ENCODE measurements at regions not wholly inside any gene's neighbourhood (a gene's known extent, or its start where the extent isn't known, plus 50 kb on each side); places are given as distances from the start of the nearest gene placed in this dataset.

DNA sequence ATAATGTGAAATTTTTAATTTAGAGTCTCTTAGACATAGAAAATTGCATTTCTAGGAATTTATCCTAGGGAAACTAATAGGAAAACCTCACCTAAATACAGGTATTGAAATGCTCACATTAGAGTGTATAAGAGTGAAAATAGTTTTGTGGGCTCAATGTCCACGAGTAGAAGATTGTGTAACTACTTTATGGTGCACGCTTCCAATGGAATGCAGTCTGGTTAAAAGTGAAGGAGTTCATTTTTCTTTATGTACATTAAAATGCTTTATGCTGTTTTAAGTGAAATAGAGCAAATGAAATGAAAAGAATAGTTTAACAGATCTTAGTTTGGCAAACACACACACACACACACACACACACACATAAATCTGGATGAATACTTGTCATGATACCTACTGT lies 278.2 kb downstream of the USP25 start:
- CTCF ChIA-PET: no interaction called here
- POLR2A ChIA-PET: no interaction called here

DNA sequence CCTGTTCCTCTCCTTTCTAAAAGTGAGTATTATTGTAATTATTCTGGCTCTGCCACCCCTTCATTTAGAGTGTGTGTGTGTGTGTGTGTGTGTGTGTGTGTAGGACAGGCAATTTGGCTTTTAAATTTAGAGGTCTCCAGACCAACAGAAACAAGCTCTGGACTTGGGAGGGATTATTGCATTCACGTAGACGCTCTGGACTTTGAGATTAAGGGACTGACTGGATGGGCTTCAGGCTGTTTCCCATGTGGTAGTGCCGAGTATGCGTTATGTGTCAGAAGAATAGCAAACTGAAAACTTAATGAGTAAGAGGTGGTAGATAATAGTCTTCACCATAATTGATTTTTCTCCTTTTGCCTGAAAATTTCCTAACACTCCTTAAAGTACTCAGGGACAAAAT lies 281.9 kb downstream of the USP25 start:
- POLR2A ChIA-PET: no interaction called here
- CTCF ChIA-PET: interaction anchor here (0.7 to 1.1 kb wide), 3 partner anchors 19 to 1510 kb away, joined by 3 read pairs; no protein-coding TSS in a partner anchor

DNA sequence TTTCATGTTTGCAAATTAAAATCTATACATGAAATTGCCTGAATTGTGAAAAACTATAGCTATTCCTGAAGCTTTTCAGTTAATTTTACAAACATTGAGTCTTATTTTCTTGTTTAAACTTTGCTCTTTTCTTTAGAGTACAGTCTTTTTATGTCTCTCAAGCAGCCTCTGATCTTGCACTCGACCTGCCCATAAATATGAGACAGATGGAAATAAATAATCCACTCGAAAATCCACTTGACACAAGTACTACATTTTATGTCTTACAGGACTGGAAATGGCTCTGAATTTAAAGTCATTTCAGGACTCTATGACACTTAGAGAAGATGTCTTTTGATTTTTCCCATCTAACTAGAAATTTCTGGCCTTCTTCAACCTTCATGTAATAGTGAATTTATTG lies 283.8 kb downstream of the USP25 start:
- CTCF ChIA-PET: no interaction called here
- POLR2A ChIA-PET: no interaction called here

DNA sequence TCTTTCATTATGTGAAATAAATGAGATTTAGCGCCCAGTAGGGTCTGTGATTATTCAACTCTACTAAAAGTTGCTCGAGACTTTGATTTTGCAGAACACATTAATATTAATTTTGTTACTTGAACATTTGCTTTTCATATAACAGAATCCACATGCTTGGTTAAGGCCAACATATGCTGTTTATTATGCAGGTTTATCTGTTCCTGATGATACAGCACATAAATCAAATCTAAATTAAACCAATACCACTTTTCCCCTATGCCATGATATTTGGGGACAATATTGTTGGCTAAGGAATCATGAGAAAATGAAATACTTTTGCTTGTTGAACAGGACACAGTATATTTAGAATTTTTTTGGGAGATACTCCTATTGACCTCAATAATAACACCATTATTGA lies 291.1 kb downstream of the USP25 start:
- ChIA-PET CTCF (no interaction called here), POLR2A (no interaction called here)

DNA sequence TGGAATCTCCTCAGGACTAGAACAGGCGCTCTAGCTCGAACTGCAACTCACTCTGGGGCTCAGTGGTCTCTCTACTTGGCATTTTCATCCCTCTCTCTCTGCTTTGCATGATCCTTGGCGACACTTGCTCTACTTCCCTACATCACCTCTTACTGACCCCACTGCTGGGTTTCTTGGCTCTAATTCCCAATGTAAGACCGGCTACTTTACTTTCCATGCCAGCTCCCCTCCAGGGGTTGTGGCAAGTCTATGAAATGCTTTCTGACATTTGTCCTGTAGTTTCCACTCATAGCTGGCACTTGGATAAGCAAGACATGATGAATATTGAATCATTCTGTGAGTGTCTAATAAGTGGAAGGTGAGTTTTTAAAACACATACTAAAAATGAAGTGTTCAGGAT lies 292.3 kb downstream of the USP25 start:
- CTCF ChIA-PET: no interaction called here
- POLR2A ChIA-PET: no interaction called here

DNA sequence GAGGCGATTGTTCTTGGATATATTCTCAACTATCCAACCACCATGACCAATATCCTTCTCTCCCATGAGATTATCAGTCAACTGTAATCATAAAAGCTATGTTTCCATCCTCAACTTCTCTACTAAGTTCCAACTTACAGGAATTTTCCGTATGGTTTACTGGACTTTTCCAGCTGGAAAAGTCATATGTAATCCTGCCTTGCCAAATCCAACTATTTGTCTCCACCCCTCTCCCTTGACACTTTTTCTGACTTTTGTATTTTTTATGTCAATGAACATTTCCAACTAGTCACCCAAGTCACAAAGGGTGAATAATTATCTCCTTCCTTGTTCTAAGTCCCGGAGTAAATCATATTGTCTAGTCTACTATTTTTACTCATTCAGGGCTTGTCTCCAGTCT lies 293.1 kb downstream of the USP25 start:
- CTCF ChIA-PET: no interaction called here

DNA sequence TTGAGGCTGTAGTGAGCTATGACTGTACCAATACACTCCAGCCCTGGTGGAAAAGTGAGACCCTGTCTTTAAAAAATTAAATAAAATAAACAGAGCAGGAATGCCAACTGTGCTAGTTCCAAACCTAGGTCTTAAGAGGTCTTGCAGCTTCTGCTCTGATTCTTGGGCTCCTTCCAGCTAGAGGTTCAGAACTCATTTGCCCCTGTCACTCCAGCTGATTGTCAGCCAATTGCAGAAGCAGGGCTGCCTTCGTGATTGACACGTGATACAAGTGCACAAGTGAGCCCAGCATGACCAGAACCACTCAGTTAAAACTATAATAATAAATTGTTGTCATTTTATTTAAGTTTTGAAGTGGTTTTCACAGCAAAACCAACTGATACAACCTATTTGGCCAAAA lies 298.4 kb downstream of the USP25 start:
- CTCF ChIA-PET: no interaction called here
- POLR2A ChIA-PET: no interaction called here

More for the DNA sequence above, 293.1 kb downstream of the USP25 start:
- POLR2A ChIA-PET: no interaction called here

DNA sequence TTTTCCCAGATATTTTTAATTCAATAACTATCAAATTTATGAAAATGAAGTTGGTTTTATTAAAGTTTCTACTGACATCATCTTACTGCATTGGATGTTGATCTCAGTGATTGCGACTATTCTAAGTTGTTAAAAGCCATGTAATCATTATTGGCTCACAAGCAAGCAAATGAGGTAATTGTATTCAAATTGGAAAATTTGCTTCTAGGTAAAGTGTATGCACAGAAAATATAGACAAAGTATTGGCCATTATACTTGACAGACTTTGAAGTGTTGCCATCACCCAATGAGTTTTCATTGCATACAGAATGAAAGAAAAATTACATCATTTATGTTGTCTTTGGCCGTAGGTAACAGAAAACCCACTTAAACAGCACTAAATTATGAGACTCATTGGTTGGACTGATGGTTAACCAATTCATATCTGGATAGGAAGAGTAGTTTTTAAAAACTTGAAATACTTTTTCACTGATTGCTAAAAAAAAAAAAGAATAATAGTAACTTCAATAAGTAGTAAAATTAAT lies 299.2 kb downstream of the USP25 start:
- CTCF ChIA-PET: no interaction called here
- POLR2A ChIA-PET: no interaction called here

DNA sequence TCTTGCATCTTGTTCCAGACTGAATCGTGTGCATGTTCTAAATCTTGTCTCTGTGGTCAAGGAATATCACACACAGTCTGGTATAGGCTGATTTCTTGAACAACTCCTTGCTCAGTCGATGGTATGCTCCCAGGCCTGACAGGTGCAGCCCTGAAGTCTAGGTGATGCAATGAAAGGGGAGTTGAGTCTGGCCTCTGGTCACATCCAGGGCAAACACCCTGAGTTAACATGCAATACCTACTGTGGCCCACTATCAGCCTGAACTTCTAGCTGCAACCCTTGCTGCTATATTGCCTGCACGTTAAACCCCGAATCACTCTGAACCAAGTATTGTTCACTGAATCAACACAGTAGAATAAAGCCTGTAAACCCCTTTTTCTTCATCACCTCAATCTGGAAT lies 303.4 kb downstream of the USP25 start:
- ChIA-PET POLR2A (no interaction called here), CTCF (no interaction called here)

DNA sequence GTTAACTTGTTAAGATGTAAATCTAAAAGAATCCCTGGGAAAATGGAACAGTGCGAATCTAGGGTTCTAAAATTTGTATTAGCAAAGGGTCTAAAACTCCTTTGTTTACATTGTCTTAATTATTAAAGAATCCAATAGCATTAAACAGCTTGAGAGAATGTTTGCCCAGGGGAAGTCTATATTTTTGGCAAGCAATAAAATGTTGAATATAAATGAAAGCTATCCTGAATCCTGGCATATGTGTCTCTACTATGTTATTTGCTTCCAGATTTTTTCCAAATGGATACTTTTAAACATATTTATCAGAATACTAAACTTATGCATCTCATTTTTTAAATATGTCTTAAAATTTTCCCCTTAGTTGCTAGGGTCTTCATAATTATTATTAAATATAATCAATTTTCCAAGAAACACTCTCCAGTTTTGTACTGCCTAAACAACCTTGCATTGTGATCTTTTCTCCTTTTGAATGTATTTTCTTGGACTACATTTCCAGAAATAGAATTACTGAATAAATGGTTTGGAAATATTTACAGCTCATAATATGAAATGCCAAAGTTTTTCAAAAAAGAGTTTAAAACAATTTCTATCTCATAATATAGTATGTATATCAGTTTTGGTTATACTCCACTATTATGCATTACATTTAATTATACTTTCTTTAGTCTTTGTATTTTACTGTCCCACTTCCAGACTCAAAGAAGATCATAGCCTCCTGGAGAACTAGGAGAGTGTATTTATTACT lies 304.8 kb downstream of the USP25 start:
- POLR2A ChIA-PET: no interaction called here
- CTCF ChIA-PET: no interaction called here

DNA sequence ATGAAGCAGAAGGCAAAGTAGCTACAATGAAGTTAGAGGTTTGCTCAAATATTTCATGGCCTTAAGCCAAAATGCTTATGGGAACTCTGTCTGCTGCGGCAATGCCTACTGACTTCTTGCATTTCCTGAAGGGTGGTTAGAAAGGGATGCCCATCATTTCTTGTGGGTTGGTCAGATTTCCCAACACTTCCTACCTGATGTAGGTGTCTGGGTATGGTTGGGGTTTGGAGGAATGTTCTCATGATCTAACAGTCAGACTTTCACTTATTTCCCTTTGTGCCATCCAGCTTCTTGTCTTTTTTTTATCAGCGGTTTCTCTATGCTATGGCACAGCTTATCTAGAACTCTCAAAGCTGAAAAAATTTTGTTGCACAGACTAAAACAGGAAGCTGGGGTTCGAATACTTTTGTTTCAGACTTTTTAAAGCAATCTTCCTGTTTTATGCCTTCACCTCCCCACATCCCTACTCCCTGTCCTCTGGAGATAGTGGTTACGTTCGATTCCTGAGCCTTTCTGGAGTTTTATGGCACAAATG lies 307.7 kb downstream of the USP25 start:
- POLR2A ChIA-PET: no interaction called here
- CTCF ChIA-PET: no interaction called here

DNA sequence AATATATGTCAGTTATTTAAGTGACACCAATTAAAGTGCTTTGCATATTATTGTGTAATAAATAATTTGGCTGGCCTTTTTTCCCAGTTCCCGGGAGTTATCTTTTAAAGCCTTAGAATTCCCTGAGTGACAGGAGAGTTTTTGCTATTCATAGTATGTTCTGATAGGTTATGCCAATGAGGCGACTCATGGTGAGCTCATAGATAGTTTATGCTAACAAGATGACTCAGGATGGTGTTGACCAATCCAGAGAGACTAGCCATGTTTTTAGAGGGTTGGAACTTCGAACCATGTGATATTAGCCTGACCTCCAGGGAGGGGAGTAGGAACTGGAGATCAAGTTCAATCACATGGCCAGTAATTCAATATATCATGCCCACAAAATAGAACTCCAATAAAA lies 310.8 kb downstream of the USP25 start:
- CTCF ChIA-PET: no interaction called here
- POLR2A ChIA-PET: no interaction called here

DNA sequence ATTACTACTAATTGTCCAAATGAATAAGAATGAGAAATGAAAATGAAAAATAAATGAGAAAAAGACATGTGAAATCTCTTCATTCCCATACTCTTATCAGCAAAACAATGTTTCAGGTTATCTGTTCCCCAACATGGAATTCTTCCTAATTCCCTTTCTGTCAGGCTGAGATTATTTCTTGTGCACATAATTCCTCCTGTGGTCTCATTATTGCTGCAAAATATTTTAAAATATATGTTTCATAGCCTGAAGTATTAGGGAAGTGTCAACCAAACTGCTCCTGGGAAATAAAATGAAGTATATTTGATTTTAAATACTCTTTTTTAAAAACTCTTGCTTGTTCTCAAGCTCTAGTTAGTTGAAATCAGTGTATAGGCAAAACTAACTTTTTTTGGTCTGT lies 314.9 kb downstream of the USP25 start:
- CTCF ChIA-PET: no interaction called here
- POLR2A ChIA-PET: no interaction called here

DNA sequence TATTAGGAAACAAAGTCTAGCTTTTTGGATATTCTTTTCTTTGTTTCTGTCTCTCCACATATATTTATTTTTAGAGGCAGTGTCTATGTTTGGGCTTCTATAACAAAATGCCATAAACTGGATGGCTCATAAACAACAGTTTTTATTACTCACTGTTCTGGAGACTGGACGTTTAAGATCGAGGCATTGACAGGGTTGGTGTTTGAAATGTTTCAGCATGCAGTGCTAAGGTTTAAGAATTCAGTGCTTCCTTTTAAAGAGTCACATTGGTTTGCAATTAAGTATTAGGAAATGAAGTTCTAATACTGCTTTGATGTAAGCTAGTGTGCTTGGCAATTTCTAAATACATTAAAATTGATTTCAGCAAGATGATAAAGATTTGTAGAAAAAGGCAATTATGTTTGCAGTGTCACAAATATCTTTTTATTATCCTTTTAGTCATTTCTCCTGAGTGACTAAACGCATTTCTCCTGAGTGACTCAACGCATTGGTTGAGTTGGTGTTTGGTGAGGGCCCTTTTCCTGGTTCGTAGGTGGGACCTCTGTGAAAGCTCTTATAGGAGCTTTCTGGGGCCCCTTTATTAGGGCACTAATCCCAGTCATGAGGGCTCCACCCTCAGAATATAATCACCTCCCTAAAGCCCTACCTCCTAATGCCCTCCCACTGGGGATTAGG lies 317.0 kb downstream of the USP25 start:
- ChIA-PET POLR2A (no interaction called here), CTCF (no interaction called here)

DNA sequence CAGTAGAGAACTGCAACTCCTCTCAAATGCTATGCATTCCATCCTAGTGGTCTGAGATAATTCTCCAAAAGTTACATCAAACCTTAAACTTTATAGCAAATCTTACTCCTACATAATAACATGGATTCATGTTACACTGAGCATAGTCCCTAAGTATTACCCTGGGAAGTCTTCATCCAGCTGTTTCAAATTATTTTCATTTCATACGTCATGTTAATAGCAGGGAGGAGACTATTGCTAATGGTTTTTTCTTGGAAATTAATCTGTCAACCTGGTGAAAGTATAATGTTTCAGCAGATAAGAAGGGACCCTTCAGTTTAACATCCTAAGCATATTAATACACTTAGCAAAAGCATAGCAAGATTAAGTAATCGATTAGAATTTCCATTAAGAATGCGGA lies 318.1 kb downstream of the USP25 start:
- ChIA-PET CTCF (no interaction called here), POLR2A (no interaction called here)

DNA sequence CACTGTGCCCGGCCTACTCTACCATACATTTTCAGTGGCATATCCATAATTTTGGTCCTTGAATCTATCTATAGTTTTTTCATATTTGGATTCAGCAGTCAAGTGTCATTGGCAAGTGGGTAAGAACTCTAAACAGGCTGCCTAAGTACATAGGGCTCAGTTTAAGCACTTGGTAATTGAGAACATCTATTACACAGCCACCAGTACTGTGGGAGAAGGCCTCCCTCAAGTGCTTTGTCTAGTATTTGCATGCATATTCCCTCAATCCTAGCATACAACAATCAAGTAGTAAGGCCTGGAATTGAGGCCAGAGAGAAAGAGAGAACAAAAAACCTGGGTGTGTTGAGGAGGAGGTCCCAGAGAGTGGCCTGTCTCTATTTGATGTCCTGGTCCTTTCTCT lies 325.2 kb downstream of the USP25 start:
- ChIA-PET CTCF (no interaction called here), POLR2A (no interaction called here)

DNA sequence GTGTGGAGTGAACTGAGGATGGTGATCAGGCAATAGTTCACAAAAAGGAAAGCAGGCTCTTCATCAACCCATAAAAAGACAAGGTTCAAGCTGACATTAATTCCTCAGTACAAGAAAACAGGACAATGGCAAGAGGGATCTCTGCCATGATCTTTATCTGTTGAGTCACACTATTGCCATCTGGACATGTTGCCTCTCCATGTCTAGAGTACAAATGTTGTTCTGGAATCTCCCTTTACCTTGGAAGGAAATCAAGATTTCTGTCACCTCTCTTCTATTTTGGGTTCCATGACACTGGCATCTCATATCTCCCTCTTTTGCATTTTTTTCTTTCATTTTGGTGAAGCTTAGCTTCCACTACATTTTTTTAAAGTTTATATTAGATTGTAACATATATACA lies 329.1 kb downstream of the USP25 start:
- CTCF ChIA-PET: no interaction called here
- POLR2A ChIA-PET: no interaction called here

DNA sequence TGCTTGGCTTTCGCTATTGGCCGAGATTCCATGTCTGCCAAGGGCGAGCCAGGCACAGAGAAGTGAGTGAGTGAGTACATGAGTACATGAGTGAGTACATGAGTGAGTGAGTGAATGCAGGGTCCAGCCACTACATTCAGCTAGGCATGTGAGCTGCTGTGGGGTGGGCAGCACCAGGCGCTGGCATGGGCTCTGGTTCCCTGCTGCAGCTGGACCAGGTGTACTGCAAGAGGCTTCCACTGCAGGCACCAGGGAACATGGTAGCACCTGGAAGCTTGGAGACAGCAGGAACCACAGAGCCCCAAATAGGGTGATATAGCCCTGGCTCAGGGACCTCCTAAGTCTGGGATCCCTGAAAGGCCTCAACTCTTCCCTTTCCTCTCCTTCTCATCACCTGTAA lies 330.2 kb downstream of the USP25 start:
- POLR2A ChIA-PET: no interaction called here
- CTCF ChIA-PET: no interaction called here

DNA sequence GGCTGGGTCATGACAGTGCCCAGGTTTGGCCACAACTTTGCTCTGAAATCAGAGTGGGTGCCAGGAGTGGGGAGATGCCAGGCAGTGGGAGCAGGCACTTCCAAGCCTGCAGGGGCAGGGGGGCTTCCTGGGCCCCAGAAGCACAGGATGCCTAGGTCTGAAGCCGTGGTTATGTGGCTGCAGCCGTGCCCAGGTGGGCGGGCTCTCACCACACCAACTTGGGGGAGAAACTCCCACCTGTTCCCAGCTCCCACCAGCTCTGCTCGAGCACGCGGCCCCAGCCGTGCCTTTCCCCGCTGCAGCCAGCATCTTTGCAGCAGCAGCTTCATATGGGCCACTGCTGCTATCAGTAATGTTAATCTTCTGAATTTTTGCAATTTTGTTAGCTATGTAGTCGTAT lies 331.4 kb downstream of the USP25 start:
- CTCF ChIA-PET: no interaction called here
- POLR2A ChIA-PET: no interaction called here

DNA sequence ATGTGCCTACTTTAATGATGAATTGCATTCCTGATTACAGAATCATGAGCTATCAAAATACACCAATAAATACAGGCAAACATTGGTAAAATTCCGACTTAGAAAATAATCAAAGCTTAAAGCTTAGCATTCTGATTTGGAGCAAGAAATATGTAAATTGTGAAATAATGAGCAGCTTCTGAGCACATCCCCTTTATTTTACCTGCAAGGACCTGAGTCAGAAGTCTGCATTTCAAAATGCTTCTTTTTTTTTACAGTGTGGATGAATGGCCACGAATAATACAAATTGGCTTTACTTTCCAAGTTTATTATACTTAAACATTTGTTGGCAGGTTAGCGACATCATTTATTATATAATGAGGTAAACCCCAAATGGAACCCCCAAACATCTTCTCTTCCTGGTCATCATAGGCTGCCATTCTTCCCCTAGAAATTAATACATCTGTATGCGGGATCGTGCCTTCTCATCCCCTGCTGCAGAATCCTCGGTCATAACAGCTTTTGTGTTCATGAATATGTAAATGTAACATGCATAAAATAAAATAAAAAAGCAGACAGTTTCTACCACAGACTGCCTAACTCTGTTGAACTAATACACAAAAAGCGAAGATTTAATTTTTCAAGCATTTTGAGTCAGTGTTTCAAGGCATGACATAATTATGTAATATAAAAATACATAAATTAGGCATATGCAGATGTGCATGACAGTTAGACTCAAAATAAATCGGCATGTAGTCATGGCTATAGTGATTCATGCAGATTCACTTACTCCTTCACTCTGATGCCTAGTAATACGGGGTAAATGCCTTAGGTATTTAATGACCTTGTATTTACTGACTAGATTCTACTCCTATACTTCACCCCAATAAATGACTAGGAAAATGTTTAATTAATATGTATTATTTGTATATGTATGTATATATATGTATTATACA lies 339.7 kb downstream of the USP25 start:
- ChIA-PET CTCF (no interaction called here), POLR2A (no interaction called here)

DNA sequence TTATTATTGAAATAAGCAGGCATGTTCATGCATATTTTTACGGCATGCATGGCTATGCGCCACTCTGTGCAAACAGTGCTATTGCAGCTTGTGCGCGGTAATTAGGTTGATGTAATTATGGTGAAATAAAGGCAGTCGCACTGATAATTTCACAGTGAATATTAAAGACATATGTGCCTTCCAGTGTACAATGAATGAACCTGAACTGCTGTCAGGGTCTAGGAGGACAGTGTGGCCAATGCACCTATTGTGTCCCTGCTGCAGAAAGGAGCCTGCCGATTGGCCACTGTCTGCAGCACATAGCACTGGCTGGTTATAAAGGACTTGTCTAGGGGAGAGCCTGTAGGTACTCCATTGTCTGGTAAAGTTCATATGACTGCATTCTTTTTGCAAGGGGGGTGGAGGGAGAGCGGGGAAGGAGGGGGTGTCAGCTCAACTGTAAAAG lies 340.4 kb downstream of the USP25 start:
- POLR2A ChIA-PET: no interaction called here

More for the DNA sequence above, 340.4 kb downstream of the USP25 start:
- CTCF ChIA-PET: no interaction called here

Data from activated CD8-positive, alpha-beta memory T cell treated with anti-CD3 and anti-CD28 coated beads for 36 hours (primary cell).